ENCODE measurements at regions not wholly inside any gene's neighbourhood (a gene's known extent, or its start where the extent isn't known, plus 50 kb on each side); places are given as distances from the start of the nearest gene placed in this dataset.

DNA sequence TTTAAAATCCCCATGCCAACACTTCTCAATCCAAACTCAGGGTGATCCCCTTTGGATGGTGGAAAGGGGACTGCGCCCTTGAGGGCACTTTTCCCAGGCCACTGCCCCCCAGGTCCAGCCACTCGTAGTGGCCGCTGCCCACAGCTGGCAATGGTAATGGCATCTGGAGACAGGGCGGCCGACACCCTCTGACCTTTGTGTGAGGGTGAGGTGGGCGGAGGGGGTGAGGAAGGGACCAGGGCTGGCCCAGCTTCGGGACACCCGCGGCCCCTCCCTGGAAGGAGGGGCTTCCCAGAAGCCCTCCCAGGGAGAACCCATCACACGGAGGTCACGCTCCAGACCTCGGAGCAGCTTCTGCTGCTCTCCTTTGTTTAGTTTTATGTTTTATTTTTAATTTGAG, 289.7 kb downstream of the FOXL1 start:
- no peak for DNase-seq (ENCODE audit: low spot score)

GRCh38 chr16:86868786-86869185, 290.4 kb downstream of the FOXL1 start:
- no peak for DNase-seq (ENCODE audit: low spot score)

- no peak for DNase-seq (ENCODE audit: low spot score)
These were observed 291.1 kb downstream of the FOXL1 start for GRCh38 chr16:86869288-86870022.

- no peak for DNase-seq (ENCODE audit: low spot score)
These were observed 292.0 kb downstream of the FOXL1 start for GRCh38 chr16:86870380-86870779.

DNA sequence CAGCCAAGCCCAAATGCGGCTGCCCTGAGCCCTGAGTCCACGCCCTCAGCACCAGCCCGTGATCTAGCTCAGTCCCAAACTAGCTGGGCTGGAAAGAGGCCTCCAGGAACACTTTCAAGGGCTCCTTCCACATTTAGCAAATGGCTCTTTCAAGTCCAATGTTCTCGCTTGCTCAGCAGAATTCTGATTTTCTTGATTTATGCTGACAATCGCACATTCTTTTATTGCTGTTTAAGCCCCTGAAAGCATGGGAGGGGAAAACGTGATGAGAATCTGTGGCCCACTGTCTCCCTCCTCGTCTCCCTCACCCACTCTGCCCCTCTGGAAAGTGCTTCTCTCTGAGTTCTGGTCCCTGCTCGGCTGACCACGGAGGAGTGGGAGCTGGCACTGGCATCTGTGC, 293.8 kb downstream of the FOXL1 start:
- DNase-seq (ENCODE audit: low spot score): no peak

DNA sequence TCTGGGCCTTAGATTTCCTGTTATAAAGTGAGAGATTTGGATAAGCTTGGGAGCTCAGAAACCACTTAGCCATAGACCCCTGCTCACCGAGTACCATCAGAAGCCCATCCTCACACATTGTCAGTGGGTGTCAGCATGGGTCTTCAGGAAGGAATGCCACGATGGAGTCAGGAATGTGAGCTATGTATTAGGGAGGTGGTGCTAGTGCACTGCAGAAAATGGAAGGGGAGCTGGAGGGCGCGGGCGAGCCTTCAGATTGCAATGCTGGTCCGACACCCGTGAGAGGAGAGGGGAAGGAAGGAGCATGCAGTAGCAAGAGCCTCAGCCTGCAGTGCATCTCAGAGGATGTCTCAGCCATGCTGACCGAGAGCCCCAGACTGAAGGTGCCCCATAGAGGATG, 294.5 kb downstream of the FOXL1 start:
- no peak for DNase-seq (ENCODE audit: low spot score)

GRCh38 chr16:86874141-86874540, 295.8 kb downstream of the FOXL1 start:
- DNase-seq (ENCODE audit: low spot score): peak; percentile 40

GRCh38 chr16:86876499-86876898, 298.1 kb downstream of the FOXL1 start:
- DNase-seq (ENCODE audit: low spot score): no peak

GRCh38 chr16:86877108-86877507, 298.8 kb downstream of the FOXL1 start:
- no peak for DNase-seq (ENCODE audit: low spot score)

GRCh38 chr16:86877835-86878234, 299.5 kb downstream of the FOXL1 start:
- no peak for DNase-seq (ENCODE audit: low spot score)

DNA sequence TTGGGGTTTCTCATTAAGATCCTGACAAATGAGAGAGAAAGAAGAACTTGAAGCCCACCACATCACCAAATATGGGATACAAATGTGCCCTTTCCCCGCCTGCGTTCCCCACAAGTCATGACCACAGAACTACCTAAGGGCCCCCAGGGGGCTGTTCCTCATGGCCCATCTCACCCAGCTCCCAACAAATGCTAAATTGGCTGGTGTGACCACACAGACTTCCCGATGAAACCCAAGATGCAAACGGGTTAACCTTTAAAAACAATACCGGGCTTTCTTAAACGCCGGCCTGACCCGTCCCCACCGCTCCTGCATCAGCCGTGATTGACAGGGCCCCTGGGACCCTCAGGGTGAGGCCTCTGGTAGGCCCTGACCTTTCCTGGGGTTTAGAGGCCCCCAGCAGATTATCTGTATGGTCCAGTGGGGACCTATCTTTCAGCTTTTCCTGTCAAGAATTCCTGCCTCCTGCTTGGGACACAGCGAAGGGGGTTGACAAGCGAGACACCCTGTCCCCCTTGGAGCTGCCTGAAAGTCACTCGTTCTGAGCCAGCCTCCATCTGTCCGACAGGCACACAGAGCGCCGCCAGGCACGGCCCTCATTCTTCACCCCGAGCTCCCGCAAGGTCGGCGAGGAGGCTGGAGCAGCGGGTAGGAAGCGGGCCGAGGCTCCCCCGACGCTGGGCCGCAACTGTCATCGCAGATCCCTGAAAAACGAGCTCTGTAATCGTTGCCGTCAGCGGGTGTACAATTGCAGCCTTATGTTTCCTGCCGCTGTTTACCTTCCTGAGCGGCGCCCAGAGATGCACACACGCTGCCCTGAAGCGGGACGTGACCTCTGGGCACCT, 300.1 kb downstream of the FOXL1 start:
- no peak for DNase-seq (ENCODE audit: low spot score)

DNA sequence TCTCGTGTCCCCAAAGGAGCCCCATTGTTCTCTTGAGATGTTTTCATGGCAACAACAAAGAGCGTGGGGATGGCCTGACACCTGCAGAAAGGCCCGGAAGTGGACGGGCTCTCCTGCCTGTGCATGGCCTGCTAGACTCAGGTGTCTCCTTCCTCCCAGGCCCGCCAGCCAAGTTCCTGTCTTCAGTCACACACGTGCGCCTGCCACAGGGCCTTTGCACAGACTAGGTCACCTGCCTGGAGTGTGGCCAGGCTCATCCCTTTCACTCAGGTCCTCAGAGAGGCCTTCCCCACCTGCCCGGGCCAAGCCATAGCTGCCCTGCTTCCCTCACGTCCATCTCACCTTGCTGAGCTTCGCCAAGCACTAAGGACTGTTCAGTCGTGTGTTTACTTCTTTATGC, 300.9 kb downstream of the FOXL1 start:
- DNase-seq (ENCODE audit: low spot score): no peak

DNA sequence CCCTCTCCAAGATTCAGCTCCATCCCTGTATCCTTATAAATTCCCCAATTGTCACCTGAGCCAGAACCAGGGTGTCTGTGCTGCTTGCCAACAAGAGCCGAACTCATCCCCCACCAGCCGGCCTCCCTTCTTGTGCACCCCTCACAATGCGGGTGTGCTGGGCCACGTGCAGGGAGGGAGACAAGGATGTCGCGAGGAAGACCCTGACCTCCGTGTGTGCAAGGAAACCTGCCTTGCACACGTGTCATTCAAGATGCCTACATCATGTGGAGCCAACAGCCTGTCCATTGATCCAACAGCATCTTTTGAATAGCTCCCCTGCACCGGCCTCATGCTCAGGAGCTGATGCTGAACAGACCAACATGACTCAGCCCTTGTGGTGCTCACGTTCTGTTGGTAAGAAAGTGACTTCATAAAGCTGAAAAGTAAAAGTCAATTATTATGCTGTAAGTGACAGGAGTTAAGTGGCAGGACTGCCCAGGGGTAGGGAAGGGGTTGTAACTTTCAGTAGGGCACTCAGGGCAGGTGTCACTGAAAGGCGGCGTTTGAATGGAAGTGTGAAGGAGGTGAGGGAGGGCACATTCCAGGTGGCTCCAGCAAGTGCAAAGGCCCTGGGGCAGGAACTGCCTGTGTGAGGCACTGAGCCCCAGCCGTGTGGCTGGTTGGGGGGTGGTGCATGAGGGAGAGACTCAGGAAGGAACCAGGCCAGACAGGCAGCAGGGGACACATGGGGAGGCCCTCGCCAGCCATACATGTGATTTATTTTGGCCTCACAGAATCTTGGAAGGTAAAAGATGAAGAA, 302.2 kb downstream of the FOXL1 start:
- DNase-seq (ENCODE audit: low spot score): no peak

- no peak for DNase-seq (ENCODE audit: low spot score)
These were observed 302.8 kb downstream of the FOXL1 start for GRCh38 chr16:86881118-86881510.

DNA sequence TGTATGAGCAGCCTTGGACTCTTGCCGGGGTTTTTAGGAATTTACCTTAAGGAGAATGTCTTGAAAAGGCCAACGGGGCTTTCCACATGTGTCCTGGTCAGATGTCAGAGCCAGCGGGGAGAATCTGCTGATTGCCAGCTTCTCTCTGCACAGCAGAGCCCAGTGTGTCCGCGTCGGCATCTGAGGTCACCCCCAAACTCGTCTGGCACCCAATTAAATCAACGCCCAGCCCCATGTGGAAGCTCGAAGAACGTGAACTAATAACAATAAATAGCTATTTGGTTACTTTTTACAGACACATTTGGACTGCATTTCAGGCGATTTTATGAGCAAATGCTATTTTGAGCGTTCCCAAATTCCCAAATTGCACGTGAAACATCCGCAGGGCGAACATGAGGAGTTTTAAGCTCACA, 303.5 kb downstream of the FOXL1 start:
- DNase-seq (ENCODE audit: low spot score): no peak

GRCh38 chr16:86882586-86883280, 304.4 kb downstream of the FOXL1 start:
- DNase-seq (ENCODE audit: low spot score): peak; percentile 75

DNA sequence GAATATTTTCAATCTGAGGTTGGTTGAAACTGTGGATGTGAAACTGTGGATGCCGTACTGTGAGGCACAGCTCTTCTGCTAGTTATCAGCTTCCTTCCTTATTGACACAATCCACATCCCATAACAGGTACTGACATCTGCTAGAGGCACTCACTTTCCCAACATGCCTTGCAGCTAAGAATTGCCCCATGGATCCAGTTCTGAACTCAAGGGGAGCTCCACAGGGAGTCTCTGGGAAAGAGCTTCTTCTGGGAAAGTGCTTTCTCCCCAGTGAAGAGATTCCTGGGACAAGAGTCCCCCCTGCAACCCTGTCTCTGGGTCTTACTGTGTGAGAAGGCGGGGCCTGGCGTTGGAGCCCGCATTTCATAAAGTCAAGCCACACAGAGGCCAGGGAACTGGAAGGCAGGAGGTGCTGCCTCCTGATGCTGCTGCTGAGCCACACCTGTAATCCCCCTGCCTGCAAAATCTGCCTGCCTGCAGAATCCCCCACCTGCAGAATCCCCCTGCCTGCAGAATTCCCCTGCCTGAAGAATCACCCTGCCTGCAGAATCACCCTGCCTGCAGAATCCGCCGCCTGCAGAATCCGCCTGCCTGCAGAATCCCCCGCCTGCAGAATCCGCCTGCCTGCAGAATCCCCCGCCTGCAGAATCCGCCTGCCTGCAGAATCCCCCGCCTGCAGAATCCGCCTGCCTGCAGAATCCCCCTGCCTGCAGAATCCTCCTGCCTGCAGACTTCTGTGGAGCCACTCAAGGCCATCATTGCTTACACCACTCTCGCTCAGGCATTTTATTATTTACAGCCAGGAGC, 305.4 kb downstream of the FOXL1 start:
- no peak for DNase-seq (ENCODE audit: low spot score)

GRCh38 chr16:86884390-86884650, 306.0 kb downstream of the FOXL1 start:
- DNase-seq (ENCODE audit: low spot score): no peak

- no peak for DNase-seq (ENCODE audit: low spot score)
These were observed 306.8 kb downstream of the FOXL1 start for GRCh38 chr16:86885139-86885538.

DNA sequence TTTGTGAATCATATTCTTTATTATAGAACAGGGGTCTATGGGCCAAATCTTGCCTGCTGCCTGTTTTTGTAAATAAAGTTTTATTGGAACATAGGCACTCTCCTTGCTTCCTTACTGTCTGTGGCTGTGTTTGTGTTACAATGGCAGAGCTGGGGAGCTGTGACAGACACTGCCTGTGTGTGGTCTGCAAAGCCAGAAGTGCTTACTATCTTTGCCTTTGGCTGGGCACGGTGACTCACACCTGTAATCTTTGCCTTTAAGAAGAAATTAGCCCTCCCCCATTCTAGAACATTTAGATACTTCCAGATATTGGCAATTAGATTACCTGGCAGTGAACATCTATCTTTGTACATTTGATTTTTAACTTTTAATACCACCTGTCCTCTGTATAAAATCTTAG, 308.3 kb downstream of the FOXL1 start:
- DNase-seq (ENCODE audit: low spot score): no peak

DNA sequence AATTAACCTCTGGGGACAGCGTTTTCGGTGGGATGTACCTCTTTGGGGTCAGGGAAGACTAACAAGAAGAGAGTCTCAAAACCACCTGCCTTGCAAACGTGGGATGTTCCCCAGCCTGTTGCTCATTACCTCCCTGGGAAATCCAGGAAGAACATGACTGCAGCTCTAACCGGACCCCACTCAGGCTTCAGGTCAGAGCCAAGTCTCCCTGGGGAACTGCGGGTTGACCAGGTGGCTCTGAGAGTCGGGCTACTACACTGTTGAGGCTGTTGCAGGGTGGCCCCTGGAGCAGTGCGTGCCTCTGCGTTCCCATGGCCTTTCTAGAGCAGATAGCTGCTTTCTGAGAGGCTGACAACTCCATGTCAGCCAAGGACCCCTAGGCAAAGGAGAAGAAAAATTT, 309.1 kb downstream of the FOXL1 start:
- no peak for DNase-seq (ENCODE audit: low spot score)
